ENCODE measurements at regions not wholly inside any gene's neighbourhood (a gene's known extent, or its start where the extent isn't known, plus 50 kb on each side); places are given as distances from the start of the nearest gene placed in this dataset.

DNA sequence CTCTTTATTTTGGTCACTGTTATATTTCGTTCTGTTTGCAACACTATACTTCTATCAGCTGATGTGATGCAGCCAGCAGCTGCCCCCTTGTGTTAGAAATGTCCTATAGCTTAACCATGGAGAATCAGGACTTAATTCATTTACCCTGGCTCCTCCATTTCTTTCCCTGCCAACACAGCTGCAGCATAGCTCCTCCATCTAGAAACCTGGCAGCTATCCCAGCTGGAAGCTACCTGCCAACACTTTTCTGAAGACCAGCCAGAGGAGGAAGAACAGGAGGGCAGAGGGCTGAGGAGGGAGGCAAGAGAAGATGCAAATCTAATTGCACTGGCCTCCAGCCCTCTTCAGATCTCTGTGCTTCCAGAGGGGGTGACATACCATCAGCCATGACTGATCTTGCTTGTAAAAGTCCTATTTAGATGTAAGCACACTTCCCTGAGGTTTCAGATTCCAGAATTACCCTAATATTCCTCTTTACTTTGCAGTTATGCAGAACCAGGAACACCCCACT is 156.8 kb upstream of the TMEM260 start:
- H4K20me1 ChIP-seq (ENCODE audit: insufficient read depth): no peaks in the 10 kb centered on the region
- no peaks in the 10 kb centered on the region for H3K79me2 ChIP-seq (ENCODE audit: insufficient read depth)
- H3K9me2 ChIP-seq: no peaks in the 10 kb centered on the region
- H3K4me2 ChIP-seq: no peak overlapping the region
- no peak overlapping the region for H3K27ac ChIP-seq (ENCODE audit: low read depth in 2 of 2, low read length in 1 of 2)
- WGBS (ENCODE audit: low lambda C conversion rate): 0% methylated on average over 1 of the region's 1 CpG
- TF ChIP-seq RCOR1 (IDR thresholded peaks at IDR 0.05; ENCODE audit: low read length) (no peak), IRF3 (IDR thresholded peaks at IDR 0.05; ENCODE audit: low read depth, low read length) (no peak), FOSL2 (IDR thresholded peaks at IDR 0.05; ENCODE audit: borderline replicate concordance, low read depth) (no peak), SMC3 (IDR thresholded peaks at IDR 0.05; ENCODE audit: low read depth, low read length) (peak; percentile 49), TCF12 (IDR thresholded peaks at IDR 0.05) (no peak), REST (IDR thresholded peaks at IDR 0.05; ENCODE audit: low read depth, low read length) (no peak), NFIC (IDR thresholded peaks at IDR 0.05; ENCODE audit: borderline replicate concordance) (no peak), CHD2 (IDR thresholded peaks at IDR 0.05; ENCODE audit: low read length, partially characterized antibody) (no peak), EP300 (IDR thresholded peaks at IDR 0.05; ENCODE audit: borderline replicate concordance in 1 of 2, low read depth in 1 of 2, low read length in 1 of 2) (no peak), RFX5 (IDR thresholded peaks at IDR 0.05; ENCODE audit: low read length) (no peak), MXI1 (IDR thresholded peaks at IDR 0.05; ENCODE audit: low read depth, low read length) (no peak), RAD21 (IDR thresholded peaks at IDR 0.05; ENCODE audit: low read length) (peak; percentile 55), EZH2phosphoT487 (IDR thresholded peaks at IDR 0.05; ENCODE audit: borderline replicate concordance, low read depth) (no peak), ELF1 (IDR thresholded peaks at IDR 0.05) (no peak), SIN3A (IDR thresholded peaks at IDR 0.05; ENCODE audit: borderline replicate concordance, low read depth, low read length) (no peak), MEF2A (IDR thresholded peaks at IDR 0.05; ENCODE audit: borderline replicate concordance, low read depth) (no peak), TAF1 (IDR thresholded peaks at IDR 0.05; ENCODE audit: borderline replicate concordance, low read depth, low read length) (no peak), USF1 (IDR thresholded peaks at IDR 0.05; ENCODE audit: borderline replicate concordance, low read depth) (no peak)
- TF ChIP-seq, protein P1, sequence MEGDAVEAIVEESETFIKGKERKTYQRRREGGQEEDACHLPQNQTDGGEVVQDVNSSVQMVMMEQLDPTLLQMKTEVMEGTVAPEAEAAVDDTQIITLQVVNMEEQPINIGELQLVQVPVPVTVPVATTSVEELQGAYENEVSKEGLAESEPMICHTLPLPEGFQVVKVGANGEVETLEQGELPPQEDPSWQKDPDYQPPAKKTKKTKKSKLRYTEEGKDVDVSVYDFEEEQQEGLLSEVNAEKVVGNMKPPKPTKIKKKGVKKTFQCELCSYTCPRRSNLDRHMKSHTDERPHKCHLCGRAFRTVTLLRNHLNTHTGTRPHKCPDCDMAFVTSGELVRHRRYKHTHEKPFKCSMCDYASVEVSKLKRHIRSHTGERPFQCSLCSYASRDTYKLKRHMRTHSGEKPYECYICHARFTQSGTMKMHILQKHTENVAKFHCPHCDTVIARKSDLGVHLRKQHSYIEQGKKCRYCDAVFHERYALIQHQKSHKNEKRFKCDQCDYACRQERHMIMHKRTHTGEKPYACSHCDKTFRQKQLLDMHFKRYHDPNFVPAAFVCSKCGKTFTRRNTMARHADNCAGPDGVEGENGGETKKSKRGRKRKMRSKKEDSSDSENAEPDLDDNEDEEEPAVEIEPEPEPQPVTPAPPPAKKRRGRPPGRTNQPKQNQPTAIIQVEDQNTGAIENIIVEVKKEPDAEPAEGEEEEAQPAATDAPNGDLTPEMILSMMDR (IDR thresholded peaks at IDR 0.05): peak; percentile 73
- peak; percentile 28 for DNase-seq
- H3K36me3 ChIP-seq (replicated peaks in 1 of 2; ENCODE audit: control insufficient read depth in 1 of 2, insufficient read depth in 2 of 2, low read length in 1 of 2): no peaks in the 10 kb centered on the region
- ChIA-PET POLR2A (no interaction called here), CTCF (interaction anchor here (0.8 to 1.4 kb wide), 4 partner anchors 10 to 985 kb away, joined by 3 read pairs; no protein-coding TSS in a partner anchor)
- no peaks in the 10 kb centered on the region for H3F3A ChIP-seq (replicated peaks; ENCODE audit: insufficient read depth)
- H3K9me3 ChIP-seq: no peaks in the 10 kb centered on the region
- H3K9ac ChIP-seq: no peak overlapping the region
- no peaks in the 10 kb centered on the region; a peak in 1 of 4 replicates for H3K4me1 ChIP-seq (ENCODE audit: control insufficient read depth in 1 of 2, insufficient read depth in 2 of 2, low read depth in 1 of 2, low read length in 1 of 2)
- H3K4me3 ChIP-seq (ENCODE audit: low read depth in 2 of 2, low read length in 1 of 2): no peak overlapping the region; a peak in 1 of 4 replicates
- H2AFZ ChIP-seq (ENCODE audit: low read depth): no peak overlapping the region
- H3K27me3 ChIP-seq (ENCODE audit: insufficient read depth): no peaks in the 10 kb centered on the region; the same call in 1 of the 2 replicates

All from SK-N-SH (cell line).